ENCODE measurements at regions not wholly inside any gene's neighbourhood (a gene's known extent, or its start where the extent isn't known, plus 50 kb on each side); places are given as distances from the start of the nearest gene placed in this dataset.

DNA sequence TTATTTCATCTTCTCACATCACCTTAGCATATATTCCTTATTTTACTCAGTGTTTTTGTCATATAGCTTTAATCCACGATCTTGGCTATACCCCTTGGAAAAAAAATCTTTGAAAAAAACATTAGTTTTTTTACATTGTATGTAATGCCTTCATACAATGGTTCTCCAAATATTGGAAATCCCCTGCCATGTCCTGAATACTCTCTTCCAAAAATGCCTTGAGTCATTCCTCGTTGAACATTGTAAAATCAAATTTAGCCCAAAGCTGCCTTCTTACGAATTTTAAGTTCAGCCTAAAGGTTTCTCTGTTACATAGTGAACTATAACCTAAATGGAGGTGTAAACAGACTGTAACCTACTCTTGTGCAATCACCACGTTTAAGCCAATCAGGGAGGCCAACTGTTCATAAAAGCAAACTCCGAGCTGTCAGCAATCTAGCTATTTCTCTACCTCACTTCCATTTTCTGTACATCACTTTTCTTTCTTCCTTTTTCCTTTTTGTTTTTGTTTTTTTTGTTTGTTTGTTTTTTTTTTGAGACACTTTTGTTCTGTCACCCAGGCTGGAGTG, 140.1 kb downstream of the ANXA2 start:
- Histone ChIP-seq H3K36me3 (ENCODE audit: insufficient read depth, low read length) (no peaks in the 10 kb centered on the region), H3F3A (ENCODE audit: low read depth) (no peaks in the 10 kb centered on the region), H3K4me2 (ENCODE audit: low read depth, low read length, poor library complexity, severe bottlenecking) (no peak overlapping the region), H3K4me1 (ENCODE audit: insufficient read depth, low read length, poor library complexity, severe bottlenecking) (no peaks in the 10 kb centered on the region), H3K4me3 (ENCODE audit: low read length, poor library complexity, severe bottlenecking) (no peak overlapping the region), H2AFZ (ENCODE audit: low read length) (no peak overlapping the region), H3K9me3 (ENCODE audit: insufficient read depth, low read depth, low read length) (no peaks in the 10 kb centered on the region), H4K20me1 (ENCODE audit: insufficient read depth, low read length, poor library complexity, severe bottlenecking) (no peaks in the 10 kb centered on the region), H3K79me2 (ENCODE audit: insufficient read depth, low read length) (no peaks in the 10 kb centered on the region), H3K9ac (ENCODE audit: low read depth, low read length, poor library complexity, severe bottlenecking) (no peak overlapping the region), H3K9me2 (replicated peaks; ENCODE audit: low read depth, low read length) (no peaks in the 10 kb centered on the region), H3K27me3 (ENCODE audit: insufficient read depth, low read length, poor library complexity, severe bottlenecking) (no peaks in the 10 kb centered on the region)
- TF ChIP-seq EZH2phosphoT487 (IDR thresholded peaks at IDR 0.05; ENCODE audit: borderline replicate concordance): no peak
- TF ChIP-seq, protein P1, sequence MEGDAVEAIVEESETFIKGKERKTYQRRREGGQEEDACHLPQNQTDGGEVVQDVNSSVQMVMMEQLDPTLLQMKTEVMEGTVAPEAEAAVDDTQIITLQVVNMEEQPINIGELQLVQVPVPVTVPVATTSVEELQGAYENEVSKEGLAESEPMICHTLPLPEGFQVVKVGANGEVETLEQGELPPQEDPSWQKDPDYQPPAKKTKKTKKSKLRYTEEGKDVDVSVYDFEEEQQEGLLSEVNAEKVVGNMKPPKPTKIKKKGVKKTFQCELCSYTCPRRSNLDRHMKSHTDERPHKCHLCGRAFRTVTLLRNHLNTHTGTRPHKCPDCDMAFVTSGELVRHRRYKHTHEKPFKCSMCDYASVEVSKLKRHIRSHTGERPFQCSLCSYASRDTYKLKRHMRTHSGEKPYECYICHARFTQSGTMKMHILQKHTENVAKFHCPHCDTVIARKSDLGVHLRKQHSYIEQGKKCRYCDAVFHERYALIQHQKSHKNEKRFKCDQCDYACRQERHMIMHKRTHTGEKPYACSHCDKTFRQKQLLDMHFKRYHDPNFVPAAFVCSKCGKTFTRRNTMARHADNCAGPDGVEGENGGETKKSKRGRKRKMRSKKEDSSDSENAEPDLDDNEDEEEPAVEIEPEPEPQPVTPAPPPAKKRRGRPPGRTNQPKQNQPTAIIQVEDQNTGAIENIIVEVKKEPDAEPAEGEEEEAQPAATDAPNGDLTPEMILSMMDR (conservative IDR thresholded peaks at IDR 0.05; ENCODE audit: low read length): no peak

DNA sequence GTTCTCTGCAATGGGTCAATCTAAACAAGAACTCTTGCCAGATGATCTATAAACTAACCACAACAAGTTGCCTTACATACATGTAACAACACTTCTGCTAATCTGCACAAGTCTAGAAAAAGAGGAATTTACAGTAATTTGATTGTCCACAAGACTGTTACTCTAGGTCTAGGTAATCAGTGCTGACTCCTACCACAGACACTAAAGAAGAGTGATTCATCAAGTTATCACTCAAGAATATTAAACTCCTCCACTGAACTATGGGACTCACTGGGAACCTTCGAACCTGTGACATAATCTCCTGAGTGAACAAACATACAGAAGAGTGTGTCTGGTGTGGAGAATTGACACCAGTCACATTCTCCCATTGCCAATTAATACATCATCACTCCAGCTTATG, 138.3 kb downstream of the ANXA2 start:
- H3K79me2 ChIP-seq (ENCODE audit: insufficient read depth, low read length): no peaks in the 10 kb centered on the region
- H3K27me3 ChIP-seq (ENCODE audit: insufficient read depth, low read length, poor library complexity, severe bottlenecking): no peaks in the 10 kb centered on the region
- no peak overlapping the region for H3K4me2 ChIP-seq (ENCODE audit: low read depth, low read length, poor library complexity, severe bottlenecking)
- no peak overlapping the region for H3K9ac ChIP-seq (ENCODE audit: low read depth, low read length, poor library complexity, severe bottlenecking)
- H3K4me3 ChIP-seq (ENCODE audit: low read length, poor library complexity, severe bottlenecking): no peak overlapping the region
- no peak overlapping the region for H2AFZ ChIP-seq (ENCODE audit: low read length)
- H4K20me1 ChIP-seq (ENCODE audit: insufficient read depth, low read length, poor library complexity, severe bottlenecking): no peaks in the 10 kb centered on the region
- H3K4me1 ChIP-seq (ENCODE audit: insufficient read depth, low read length, poor library complexity, severe bottlenecking): no peaks in the 10 kb centered on the region
- TF ChIP-seq, protein P1 (conservative IDR thresholded peaks at IDR 0.05; ENCODE audit: low read length): no peak
- no peak for TF ChIP-seq EZH2phosphoT487 (IDR thresholded peaks at IDR 0.05; ENCODE audit: borderline replicate concordance)
- H3F3A ChIP-seq (ENCODE audit: low read depth): no peaks in the 10 kb centered on the region
- H3K36me3 ChIP-seq (ENCODE audit: insufficient read depth, low read length): no peaks in the 10 kb centered on the region
- no peaks in the 10 kb centered on the region for H3K9me2 ChIP-seq (replicated peaks; ENCODE audit: low read depth, low read length)
- H3K9me3 ChIP-seq (ENCODE audit: insufficient read depth, low read depth, low read length): no peaks in the 10 kb centered on the region

DNA sequence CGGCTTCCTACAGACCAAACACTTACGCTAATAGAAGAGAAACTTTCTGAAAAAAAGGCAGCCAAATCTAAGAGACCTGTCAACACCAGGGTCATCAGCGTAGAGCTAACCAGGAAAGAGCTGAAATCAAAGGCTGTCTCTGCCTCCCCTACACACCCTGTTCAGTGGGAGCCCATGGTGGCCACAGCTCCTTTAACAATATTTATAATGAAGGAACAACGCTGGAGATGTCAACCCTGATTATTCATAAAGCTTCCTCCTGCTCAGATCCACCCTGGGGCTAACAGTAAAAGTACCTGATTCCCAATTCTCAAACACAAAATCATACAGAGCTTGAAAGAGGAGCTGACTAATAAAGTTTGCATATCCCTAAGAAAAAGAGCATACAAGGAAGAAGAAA, 133.7 kb downstream of the ANXA2 start:
- Histone ChIP-seq H4K20me1 (ENCODE audit: insufficient read depth, low read length, poor library complexity, severe bottlenecking) (no peaks in the 10 kb centered on the region), H3K9ac (ENCODE audit: low read depth, low read length, poor library complexity, severe bottlenecking) (no peak overlapping the region), H3K4me3 (ENCODE audit: low read length, poor library complexity, severe bottlenecking) (no peak overlapping the region), H3K79me2 (ENCODE audit: insufficient read depth, low read length) (no peaks in the 10 kb centered on the region), H3K4me2 (ENCODE audit: low read depth, low read length, poor library complexity, severe bottlenecking) (no peak overlapping the region), H3K36me3 (ENCODE audit: insufficient read depth, low read length) (no peaks in the 10 kb centered on the region), H3F3A (ENCODE audit: low read depth) (no peaks in the 10 kb centered on the region), H3K27me3 (ENCODE audit: insufficient read depth, low read length, poor library complexity, severe bottlenecking) (peaks cover 8% of the 10 kb centered on the region), H2AFZ (ENCODE audit: low read length) (no peak overlapping the region), H3K4me1 (ENCODE audit: insufficient read depth, low read length, poor library complexity, severe bottlenecking) (no peaks in the 10 kb centered on the region), H3K9me3 (ENCODE audit: insufficient read depth, low read depth, low read length) (no peaks in the 10 kb centered on the region), H3K9me2 (replicated peaks; ENCODE audit: low read depth, low read length) (no peaks in the 10 kb centered on the region)
- TF ChIP-seq, protein P1 (conservative IDR thresholded peaks at IDR 0.05; ENCODE audit: low read length): no peak
- no peak for TF ChIP-seq EZH2phosphoT487 (IDR thresholded peaks at IDR 0.05; ENCODE audit: borderline replicate concordance)

All from Loucy (cell line).